ENCODE measurements at regions not wholly inside any gene's neighbourhood (a gene's known extent, or its start where the extent isn't known, plus 50 kb on each side); places are given as distances from the start of the nearest gene placed in this dataset.

GRCh38 chr6:45772051-45772450 lies 243.6 kb downstream of the CLIC5 start:
- POLR2A ChIA-PET: no interaction called here
- peaks cover 2 to 9% (median 6%) of the 10 kb centered on the region in 5 donors for H3K9me3 Mint-ChIP-seq

GRCh38 chr6:45763281-45763680 lies 252.4 kb downstream of the CLIC5 start:
- Mint-ChIP-seq H3K4me3 (no peak overlapping the region), H3K9me3 (peaks cover 16 to 31% (median 21%) of the 10 kb centered on the region in 5 donors), H3K4me1 (no peaks in the 10 kb centered on the region), H3K36me3 (peaks cover 0 to 22% (median 0%) of the 10 kb centered on the region in 3 donors), H3K27ac (no peak overlapping the region), H3K27me3 (peaks cover 5 to 27% of the 10 kb centered on the region in 2 donors)
- no peak overlapping the region for H3K27ac ChIP-seq (ENCODE audit: low read depth, low read length)
- H3K4me3 ChIP-seq (ENCODE audit: low read length): no peak overlapping the region
- no peak for DNase-seq
- H3K4me1 ChIP-seq (ENCODE audit: insufficient read depth, low read length): no peaks in the 10 kb centered on the region
- no peaks in the 10 kb centered on the region for H3K9me3 ChIP-seq (ENCODE audit: low read length)
- POLR2A ChIA-PET: no interaction called here
- H3K27me3 ChIP-seq (ENCODE audit: insufficient read depth, low read length, poor library complexity, severe bottlenecking): no peaks in the 10 kb centered on the region
- H3K36me3 ChIP-seq (ENCODE audit: insufficient read depth, low read length): no peaks in the 10 kb centered on the region
- CTCF ChIA-PET: no interaction called here

More at GRCh38 chr6:45772051-45772450, 243.6 kb downstream of the CLIC5 start:
- H3K27ac Mint-ChIP-seq: no peak overlapping the region
- no peaks in the 10 kb centered on the region for H3K4me1 ChIP-seq (ENCODE audit: insufficient read depth, low read length)
- H3K4me3 Mint-ChIP-seq: no peak overlapping the region
- CTCF ChIA-PET: no interaction called here
- H3K27me3 Mint-ChIP-seq: peaks cover 0 to 10% of the 10 kb centered on the region in 2 donors
- peaks cover 0 to 4% (median 0%) of the 10 kb centered on the region in 3 donors for H3K36me3 Mint-ChIP-seq
- H3K27me3 ChIP-seq (ENCODE audit: insufficient read depth, low read length, poor library complexity, severe bottlenecking): no peaks in the 10 kb centered on the region
- H3K9me3 ChIP-seq (ENCODE audit: low read length): no peaks in the 10 kb centered on the region
- H3K36me3 ChIP-seq (ENCODE audit: insufficient read depth, low read length): no peaks in the 10 kb centered on the region
- DNase-seq: no peak
- H3K4me3 ChIP-seq (ENCODE audit: low read length): no peak overlapping the region
- H3K27ac ChIP-seq (ENCODE audit: low read depth, low read length): no peak overlapping the region
- no peaks in the 10 kb centered on the region for H3K4me1 Mint-ChIP-seq

- Mint-ChIP-seq H3K9me3 (peaks cover 9 to 16% (median 12%) of the 10 kb centered on the region in 5 donors), H3K4me1 (no peaks in the 10 kb centered on the region), H3K27me3 (peaks cover 4 to 48% of the 10 kb centered on the region in 2 donors), H3K27ac (no peak overlapping the region), H3K4me3 (peak overlapping the region in 1 of 7 donors; percentile 30), H3K36me3 (peaks cover 0 to 22% (median 0%) of the 10 kb centered on the region in 3 donors)
- Histone ChIP-seq H3K9me3 (ENCODE audit: low read length) (no peaks in the 10 kb centered on the region), H3K4me3 (ENCODE audit: low read length) (no peak overlapping the region), H3K27me3 (ENCODE audit: insufficient read depth, low read length, poor library complexity, severe bottlenecking) (no peaks in the 10 kb centered on the region), H3K36me3 (ENCODE audit: insufficient read depth, low read length) (no peaks in the 10 kb centered on the region), H3K4me1 (ENCODE audit: insufficient read depth, low read length) (no peaks in the 10 kb centered on the region), H3K27ac (ENCODE audit: low read depth, low read length) (no peak overlapping the region)
- ChIA-PET CTCF (no interaction called here), POLR2A (no interaction called here)
- no peak for DNase-seq
These were observed 256.2 kb downstream of the CLIC5 start for GRCh38 chr6:45759472-45759810.

- H3K27me3 ChIP-seq (ENCODE audit: insufficient read depth, low read length, poor library complexity, severe bottlenecking): no peaks in the 10 kb centered on the region
- Mint-ChIP-seq H3K4me3 (peak overlapping the region in 1 of 7 donors; percentile 30), H3K9me3 (peaks cover 5 to 13% (median 9%) of the 10 kb centered on the region in 5 donors), H3K27me3 (peaks cover 4 to 48% of the 10 kb centered on the region in 2 donors), H3K27ac (no peak overlapping the region), H3K36me3 (peaks cover 0 to 19% (median 0%) of the 10 kb centered on the region in 3 donors), H3K4me1 (no peaks in the 10 kb centered on the region)
- no peaks in the 10 kb centered on the region for H3K36me3 ChIP-seq (ENCODE audit: insufficient read depth, low read length)
- H3K27ac ChIP-seq (ENCODE audit: low read depth, low read length): no peak overlapping the region
- no peak overlapping the region for H3K4me3 ChIP-seq (ENCODE audit: low read length)
- ChIA-PET POLR2A (no interaction called here), CTCF (no interaction called here)
- no peaks in the 10 kb centered on the region for H3K9me3 ChIP-seq (ENCODE audit: low read length)
- no peak for DNase-seq
- H3K4me1 ChIP-seq (ENCODE audit: insufficient read depth, low read length): no peaks in the 10 kb centered on the region
These were observed 256.7 kb downstream of the CLIC5 start for GRCh38 chr6:45758787-45759471.

- CTCF ChIA-PET: no interaction called here
- Mint-ChIP-seq H3K9me3 (peaks cover 0 to 2% (median 0%) of the 10 kb centered on the region in 5 donors), H3K27ac (no peak overlapping the region), H3K27me3 (peaks cover 0 to 42% of the 10 kb centered on the region in 2 donors), H3K36me3 (peaks cover 0 to 6% (median 0%) of the 10 kb centered on the region in 3 donors), H3K4me3 (no peak overlapping the region), H3K4me1 (no peaks in the 10 kb centered on the region)
- Histone ChIP-seq H3K27ac (ENCODE audit: low read depth, low read length) (no peak overlapping the region), H3K9me3 (ENCODE audit: low read length) (no peaks in the 10 kb centered on the region), H3K4me1 (ENCODE audit: insufficient read depth, low read length) (no peaks in the 10 kb centered on the region), H3K27me3 (ENCODE audit: insufficient read depth, low read length, poor library complexity, severe bottlenecking) (no peaks in the 10 kb centered on the region), H3K4me3 (ENCODE audit: low read length) (no peak overlapping the region), H3K36me3 (ENCODE audit: insufficient read depth, low read length) (no peaks in the 10 kb centered on the region)
- no peak for DNase-seq
- POLR2A ChIA-PET: no interaction called here
These were observed 258.1 kb downstream of the CLIC5 start for GRCh38 chr6:45757443-45758130.

GRCh38 chr6:45756606-45757005 lies 259.1 kb downstream of the CLIC5 start:
- Histone ChIP-seq H3K36me3 (ENCODE audit: insufficient read depth, low read length) (no peaks in the 10 kb centered on the region), H3K9me3 (ENCODE audit: low read length) (no peaks in the 10 kb centered on the region), H3K27me3 (ENCODE audit: insufficient read depth, low read length, poor library complexity, severe bottlenecking) (no peaks in the 10 kb centered on the region), H3K4me1 (ENCODE audit: insufficient read depth, low read length) (no peaks in the 10 kb centered on the region), H3K27ac (ENCODE audit: low read depth, low read length) (no peak overlapping the region), H3K4me3 (ENCODE audit: low read length) (no peak overlapping the region)
- Mint-ChIP-seq H3K27ac (no peak overlapping the region), H3K4me3 (no peak overlapping the region), H3K4me1 (no peaks in the 10 kb centered on the region), H3K36me3 (no peaks in the 10 kb centered on the region), H3K27me3 (peaks cover 0 to 40% of the 10 kb centered on the region in 2 donors), H3K9me3 (no peaks in the 10 kb centered on the region)
- ChIA-PET CTCF (no interaction called here), POLR2A (no interaction called here)
- DNase-seq: no peak

- ChIA-PET CTCF (no interaction called here), POLR2A (no interaction called here)
- Mint-ChIP-seq H3K4me1 (no peaks in the 10 kb centered on the region), H3K36me3 (no peaks in the 10 kb centered on the region), H3K9me3 (no peaks in the 10 kb centered on the region), H3K27ac (no peak overlapping the region), H3K4me3 (no peak overlapping the region), H3K27me3 (peaks cover 0 to 35% of the 10 kb centered on the region in 2 donors)
- H3K36me3 ChIP-seq (ENCODE audit: insufficient read depth, low read length): no peaks in the 10 kb centered on the region
- H3K9me3 ChIP-seq (ENCODE audit: low read length): no peaks in the 10 kb centered on the region
- H3K27ac ChIP-seq (ENCODE audit: low read depth, low read length): no peak overlapping the region
- H3K27me3 ChIP-seq (ENCODE audit: insufficient read depth, low read length, poor library complexity, severe bottlenecking): no peaks in the 10 kb centered on the region
- no peak overlapping the region for H3K4me3 ChIP-seq (ENCODE audit: low read length)
- H3K4me1 ChIP-seq (ENCODE audit: insufficient read depth, low read length): no peaks in the 10 kb centered on the region
- DNase-seq: no peak
These were observed 261.2 kb downstream of the CLIC5 start for GRCh38 chr6:45754432-45754831.

GRCh38 chr6:45746046-45746445 lies 269.6 kb downstream of the CLIC5 start:
- DNase-seq: no peak
- Mint-ChIP-seq H3K4me3 (no peak overlapping the region), H3K36me3 (no peaks in the 10 kb centered on the region), H3K4me1 (peaks cover 6 to 14% (median 12%) of the 10 kb centered on the region in 3 donors), H3K27me3 (peaks cover 2 to 4% of the 10 kb centered on the region in 2 donors), H3K9me3 (peaks cover 0 to 15% (median 12%) of the 10 kb centered on the region in 5 donors), H3K27ac (no peak overlapping the region)
- ChIA-PET CTCF (no interaction called here), POLR2A (no interaction called here)
- no peak overlapping the region for H3K4me3 ChIP-seq (ENCODE audit: low read length)
- H3K27ac ChIP-seq (ENCODE audit: low read depth, low read length): no peak overlapping the region
- H3K4me1 ChIP-seq (ENCODE audit: insufficient read depth, low read length): no peaks in the 10 kb centered on the region
- H3K27me3 ChIP-seq (ENCODE audit: insufficient read depth, low read length, poor library complexity, severe bottlenecking): no peaks in the 10 kb centered on the region
- no peaks in the 10 kb centered on the region for H3K9me3 ChIP-seq (ENCODE audit: low read length)
- no peaks in the 10 kb centered on the region for H3K36me3 ChIP-seq (ENCODE audit: insufficient read depth, low read length)

Data from CD8-positive, alpha-beta memory T cell (primary cell).